NT2/D1 (cell line): ENCODE measurements at regions not wholly inside any gene's neighbourhood (a gene's known extent, or its start where the extent isn't known, plus 50 kb on each side); places are given as distances from the start of the nearest gene placed in this dataset.

ENCODE experiments used
- DNase-seq: peaks from one replicate; pipeline ENCODE4 v3.0.0-alpha.2; 2011; ENCODE audit warnings: low read depth, low spot score
- H3K27me3 ChIP-seq: 2 replicates; pipeline ENCODE4 v1.6.0; 2011; ENCODE audit warnings: mild to moderate bottlenecking; ENCODE audit not compliant: insufficient read length, insufficient read depth
- H3K36me3 ChIP-seq: 2 replicates; pipeline ENCODE4 v1.6.1; 2011; ENCODE audit warnings: mild to moderate bottlenecking, low read length, mixed read lengths; ENCODE audit not compliant: insufficient read depth, insufficient read length
- H3K4me1 ChIP-seq: 2 replicates; pipeline ENCODE4 v1.5.1; 2011; ENCODE audit not compliant: insufficient read depth, insufficient read length
- H3K4me3 ChIP-seq: 2 replicates; pipeline ENCODE4 v1.5.1; 2011; ENCODE audit warnings: low read depth; ENCODE audit not compliant: insufficient read length
- H3K9ac ChIP-seq: 2 replicates; pipeline ENCODE4 v1.6.0; 2011; ENCODE audit warnings: low read depth; ENCODE audit not compliant: insufficient read length
- H3K9me3 ChIP-seq: 2 replicates; pipeline ENCODE4 v1.5.1; 2011; ENCODE audit warnings: mild to moderate bottlenecking, low read length; ENCODE audit not compliant: insufficient read depth
- SUZ12 ChIP-seq: IDR thresholded peaks from 2 replicates; pipeline ENCODE4 v1.6.1; 2011; ENCODE audit not compliant: insufficient read length, insufficient read depth; ENCODE audit errors: extremely low read depth
- YY1 ChIP-seq: IDR thresholded peaks from 2 replicates; pipeline ENCODE4 v1.6.1; 2011; ENCODE audit not compliant: insufficient read length, insufficient read depth
- ZNF274 ChIP-seq: IDR thresholded peaks from 2 replicates; pipeline ENCODE4 v1.6.1; 2011; ENCODE audit warnings: mild to moderate bottlenecking, low read depth, low read length

GRCh38 chr2:10235909-10236550 lies 66.7 kb upstream of the HPCAL1 start:
- Histone ChIP-seq H3K9ac (no peak overlapping the region), H3K4me1 (peaks cover 7% of the 10 kb centered on the region), H3K36me3 (no peaks in the 10 kb centered on the region), H3K27me3 (peaks cover 3% of the 10 kb centered on the region), H3K4me3 (no peak overlapping the region), H3K9me3 (no peaks in the 10 kb centered on the region)
- no peak for TF ChIP-seq SUZ12
- DNase-seq, result no peak

- H3K27me3 ChIP-seq, result peaks cover 3% of the 10 kb centered on the region
- peaks cover 7% of the 10 kb centered on the region for H3K4me1 ChIP-seq
- H3K4me3 ChIP-seq, result no peak overlapping the region
- no peak overlapping the region for H3K9ac ChIP-seq
- DNase-seq, result no peak
- no peaks in the 10 kb centered on the region for H3K36me3 ChIP-seq
- no peak for TF ChIP-seq SUZ12
- no peak for TF ChIP-seq YY1
- no peak for TF ChIP-seq ZNF274
- no peaks in the 10 kb centered on the region for H3K9me3 ChIP-seq
Measured at GRCh38 chr2:10236571-10237391, 65.9 kb upstream of the HPCAL1 start.

- TF ChIP-seq SUZ12 (no peak), ZNF274 (no peak), YY1 (no peak)
- H3K9me3 ChIP-seq, result no peaks in the 10 kb centered on the region
- peaks cover 7% of the 10 kb centered on the region for H3K4me1 ChIP-seq
- H3K36me3 ChIP-seq, result no peaks in the 10 kb centered on the region
- H3K9ac ChIP-seq, result no peak overlapping the region
- peaks cover 3% of the 10 kb centered on the region for H3K27me3 ChIP-seq
- no peak for DNase-seq
- no peak overlapping the region for H3K4me3 ChIP-seq
Measured at GRCh38 chr2:10237392-10238321, 65.0 kb upstream of the HPCAL1 start.

GRCh38 chr2:10238396-10238795 lies 64.3 kb upstream of the HPCAL1 start:
- Histone ChIP-seq H3K36me3 (no peaks in the 10 kb centered on the region), H3K4me3 (no peak overlapping the region), H3K27me3 (peaks cover 3% of the 10 kb centered on the region), H3K9me3 (no peaks in the 10 kb centered on the region), H3K9ac (no peak overlapping the region), H3K4me1 (peaks cover 7% of the 10 kb centered on the region)
- TF ChIP-seq YY1 (no peak), ZNF274 (no peak), SUZ12 (no peak)
- DNase-seq, result no peak

GRCh38 chr2:10238991-10239485 lies 63.7 kb upstream of the HPCAL1 start:
- H3K9ac ChIP-seq, result no peak overlapping the region
- H3K4me1 ChIP-seq, result peaks cover 7% of the 10 kb centered on the region
- no peak overlapping the region for H3K4me3 ChIP-seq
- peaks cover 3% of the 10 kb centered on the region for H3K27me3 ChIP-seq
- TF ChIP-seq ZNF274 (no peak), SUZ12 (no peak), YY1 (no peak)
- H3K9me3 ChIP-seq, result no peaks in the 10 kb centered on the region
- no peaks in the 10 kb centered on the region for H3K36me3 ChIP-seq
- DNase-seq, result no peak

GRCh38 chr2:10239561-10239967 lies 63.1 kb upstream of the HPCAL1 start:
- Histone ChIP-seq H3K36me3 (no peaks in the 10 kb centered on the region), H3K4me1 (peaks cover 4% of the 10 kb centered on the region), H3K9ac (no peak overlapping the region), H3K4me3 (no peak overlapping the region), H3K27me3 (peaks cover 3% of the 10 kb centered on the region), H3K9me3 (no peaks in the 10 kb centered on the region)
- DNase-seq, result no peak
- TF ChIP-seq ZNF274 (no peak), SUZ12 (no peak)
